ENCODE measurements at regions not wholly inside any gene's neighbourhood (a gene's known extent, or its start where the extent isn't known, plus 50 kb on each side); places are given as distances from the start of the nearest gene placed in this dataset.

DNA sequence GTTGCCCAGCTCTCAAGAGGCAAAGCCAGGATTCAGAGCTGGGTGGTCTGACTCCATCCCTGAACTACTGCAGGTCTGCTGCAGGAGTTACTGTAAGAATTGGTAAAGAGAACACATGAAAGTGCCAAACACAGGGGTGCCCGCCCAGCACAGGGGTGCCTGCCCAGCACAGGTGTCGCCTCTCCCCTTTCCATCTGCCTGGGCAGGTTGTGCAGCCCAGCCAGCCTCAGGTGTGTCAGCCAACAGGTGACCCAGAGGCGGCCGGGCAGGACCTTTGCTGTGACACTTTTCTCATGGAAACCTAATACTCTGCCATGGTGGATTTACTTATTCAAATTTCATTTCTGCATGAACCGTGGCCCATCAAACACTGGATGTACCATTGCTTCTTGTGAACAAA, 289.7 kb upstream of the IRX4 start:
- TF ChIP-seq POLR2AphosphoS5 (IDR thresholded peaks at IDR 0.05; ENCODE audit: low read depth, low read length) (no peak), CTCF (IDR thresholded peaks at IDR 0.05; ENCODE audit: control extremely low read depth in 1 of 3, insufficient read depth in 1 of 3, low read depth in 1 of 3, low read length in 3 of 3) (no peak), CEBPB (IDR thresholded peaks at IDR 0.05; ENCODE audit: low read depth, low read length) (no peak), SP1 (IDR thresholded peaks at IDR 0.05; ENCODE audit: low read depth, low read length) (no peak), EZH2 (IDR thresholded peaks at IDR 0.05; ENCODE audit: low read depth, low read length, severe bottlenecking) (no peak), TBP (IDR thresholded peaks at IDR 0.05; ENCODE audit: low read depth, low read length) (no peak), POLR2A (IDR thresholded peaks at IDR 0.05; ENCODE audit: control extremely low read depth in 1 of 2, low read depth in 2 of 2, low read length in 2 of 2) (no peak), ZNF274 (IDR thresholded peaks at IDR 0.05; ENCODE audit: borderline replicate concordance, extremely low read depth, low read length) (no peak), GABPA (IDR thresholded peaks at IDR 0.05; ENCODE audit: borderline replicate concordance, insufficient read depth, low read length) (no peak), JUND (IDR thresholded peaks at IDR 0.05; ENCODE audit: low read length) (no peak), ASH2L (IDR thresholded peaks at IDR 0.05; ENCODE audit: low read length) (no peak), SUZ12 (IDR thresholded peaks at IDR 0.05; ENCODE audit: low read length) (no peak)
- TF ChIP-seq, protein P1, sequence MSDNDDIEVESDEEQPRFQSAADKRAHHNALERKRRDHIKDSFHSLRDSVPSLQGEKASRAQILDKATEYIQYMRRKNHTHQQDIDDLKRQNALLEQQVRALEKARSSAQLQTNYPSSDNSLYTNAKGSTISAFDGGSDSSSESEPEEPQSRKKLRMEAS (IDR thresholded peaks at IDR 0.05) = no peak

Data from H1 (cell line).